NCI-H1105 treated with DMSO at 0.1 percent for 48 hours (cell line): ENCODE measurements at regions not wholly inside any gene's neighbourhood (a gene's known extent, or its start where the extent isn't known, plus 50 kb on each side); places are given as distances from the start of the nearest gene placed in this dataset.
"Not testable (repeated sequence)": the region's sequence is repeated elsewhere in the genome, so short reads cannot be mapped to it uniquely, and the experiment has no call there.

ENCODE experiments used
- DNase-seq: peaks from one replicate; lab custom pipeline; 2025; lab: John Stamatoyannopoulos, UW

DNA sequence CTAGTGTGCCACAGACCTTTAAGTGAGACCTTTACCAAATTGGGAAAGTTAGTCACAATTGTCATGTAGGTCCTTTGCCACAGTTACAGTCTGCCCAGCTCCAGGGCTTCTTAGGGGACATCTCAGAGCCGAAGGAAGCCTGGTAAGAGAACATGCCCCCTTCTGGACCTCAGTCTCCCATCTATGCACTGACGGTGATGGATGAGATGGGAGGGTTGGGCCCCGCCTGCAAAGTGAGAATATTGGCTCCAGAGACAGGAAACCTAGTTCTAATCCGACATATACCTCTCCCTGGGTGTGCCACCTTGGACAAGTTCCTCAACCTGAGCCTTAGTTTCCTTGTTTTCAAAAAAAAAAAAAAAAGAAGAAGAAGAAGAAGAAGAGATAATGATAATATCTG is 85.1 kb upstream of the NAV2 start:
- DNase-seq = no peak

GRCh38 chr11:19625438-19625837 is 87.2 kb upstream of the NAV2 start:
- no peak for DNase-seq

GRCh38 chr11:19617696-19618523 is 94.7 kb upstream of the NAV2 start:
- no peak for DNase-seq

DNA sequence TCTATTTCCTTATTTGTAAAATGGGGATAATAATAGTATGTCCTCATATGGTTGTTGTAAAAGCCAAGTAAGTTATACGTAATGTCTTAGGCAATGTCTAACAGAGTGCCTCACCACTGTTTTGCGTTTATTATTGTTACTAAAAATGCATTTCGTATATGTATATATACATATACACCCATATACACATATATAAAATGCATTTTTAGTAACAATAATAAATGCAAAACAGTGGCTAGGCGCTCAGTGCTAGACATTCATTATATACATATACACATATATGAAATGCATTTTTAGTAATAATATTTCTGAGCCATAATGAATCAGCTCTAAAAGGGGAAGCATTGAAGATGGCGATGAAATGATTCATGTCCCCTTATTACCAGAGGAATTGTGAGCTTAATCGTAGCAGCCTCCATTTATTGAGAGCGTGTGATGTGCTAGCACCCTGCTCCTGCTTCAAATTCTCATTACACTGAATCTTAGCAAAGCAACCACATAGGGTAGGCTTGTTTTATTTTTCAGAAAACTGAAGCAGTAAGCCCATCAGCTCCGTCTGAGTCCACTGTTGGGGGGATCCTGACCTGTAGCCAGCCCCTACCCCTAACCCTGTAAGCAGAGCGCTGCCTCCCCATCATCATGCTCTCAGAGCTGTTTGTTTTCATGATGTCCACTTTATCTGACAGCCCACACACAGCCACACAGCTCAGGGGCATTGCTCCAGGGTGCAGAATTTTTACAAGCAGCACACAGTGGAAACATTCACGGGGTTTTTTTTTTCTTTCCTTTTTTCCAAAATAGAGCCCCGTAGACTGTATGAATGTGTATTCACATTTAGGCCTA is 97.1 kb upstream of the NAV2 start:
- DNase-seq = no peak

DNA sequence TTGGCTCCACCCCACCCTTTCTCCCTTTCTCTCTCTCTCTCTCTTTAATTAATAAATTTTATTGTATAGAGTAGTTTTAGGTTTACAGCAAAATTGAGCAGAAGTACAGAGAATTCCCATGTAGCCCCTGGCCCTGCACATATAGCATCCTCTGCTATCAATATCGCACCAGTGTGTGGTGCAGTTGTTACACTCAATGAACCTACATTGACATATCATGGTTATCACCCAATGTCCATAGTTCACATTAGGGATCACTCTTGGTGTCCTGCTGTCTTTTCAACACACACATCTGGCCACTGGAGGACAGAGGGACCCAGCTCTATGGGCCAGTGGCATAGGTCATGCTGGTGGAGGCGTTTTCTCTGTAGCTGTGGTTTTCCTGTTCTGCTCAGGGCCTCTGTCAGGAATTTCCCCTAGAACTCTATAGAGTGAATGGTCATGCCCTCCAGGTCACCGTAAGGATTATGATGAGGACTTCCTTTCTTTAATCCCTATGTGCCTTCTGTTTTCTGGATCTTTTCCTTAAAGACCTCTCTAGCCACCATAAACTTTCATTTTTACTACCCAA is 98.2 kb upstream of the NAV2 start:
- no peak for DNase-seq

DNA sequence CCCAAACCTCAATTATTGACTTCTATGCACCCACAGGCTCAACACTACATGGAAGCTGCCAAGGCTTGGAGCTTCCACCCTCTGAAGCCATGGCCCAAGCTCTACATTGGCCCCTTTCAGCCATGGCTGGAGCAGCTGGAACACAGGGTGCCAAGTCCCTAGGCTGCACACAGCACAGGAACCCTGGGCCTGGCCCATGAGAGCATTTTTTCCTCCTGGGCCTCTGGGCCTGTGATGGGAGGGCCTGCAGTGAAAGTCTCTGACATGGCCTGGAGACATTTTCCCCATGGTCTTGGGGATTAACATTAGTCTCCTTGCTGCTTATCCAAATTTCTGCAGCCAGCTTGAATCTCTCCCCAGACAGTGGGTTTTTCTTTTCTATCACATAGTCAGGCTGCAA is 100.6 kb upstream of the NAV2 start:
- DNase-seq = not testable (repeated sequence)

- no peak for DNase-seq
These were observed 104.8 kb upstream of the NAV2 start for GRCh38 chr11:19607656-19608360.

- DNase-seq = no peak
These were observed 105.6 kb upstream of the NAV2 start for GRCh38 chr11:19606856-19607655.

DNA sequence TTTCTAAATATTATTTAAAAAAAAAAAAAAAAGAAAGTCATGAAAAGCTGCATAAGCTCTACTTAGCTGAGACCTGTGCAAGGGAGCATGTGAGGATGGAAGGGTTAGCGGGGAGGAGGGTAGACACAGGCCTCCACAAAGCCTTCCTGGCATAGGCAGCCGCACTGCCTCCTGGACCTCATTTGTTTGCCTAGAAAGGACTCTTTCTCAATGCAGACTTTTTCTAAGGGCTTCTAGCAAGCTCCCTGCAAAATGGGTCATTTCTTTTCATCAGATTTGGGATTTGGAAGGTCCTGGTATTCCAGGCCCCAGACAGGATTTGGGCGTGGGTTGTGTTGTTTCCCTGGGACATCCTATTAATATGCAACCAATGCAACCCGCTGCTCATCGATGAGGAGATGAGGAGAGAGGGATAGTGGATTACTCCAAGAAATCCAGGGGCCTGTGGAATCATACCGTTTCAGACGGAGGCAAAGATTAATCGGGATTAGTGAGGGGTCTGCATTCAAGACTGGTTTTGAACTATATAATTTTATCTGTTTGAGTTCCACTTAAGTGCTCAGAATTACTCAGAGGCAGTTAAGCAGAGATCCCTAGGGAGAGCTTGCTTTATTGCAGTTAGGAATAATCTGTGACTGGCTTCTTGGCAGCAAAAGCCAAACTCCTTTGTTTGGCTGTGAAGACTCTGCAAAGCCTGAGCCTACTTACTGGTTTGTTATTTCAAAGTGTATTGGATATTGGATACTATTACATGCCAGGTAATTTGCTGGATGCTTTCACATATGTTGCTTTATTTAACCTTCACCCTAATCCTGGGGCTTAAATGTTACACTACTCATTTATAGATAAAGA is 106.9 kb upstream of the NAV2 start:
- no peak for DNase-seq

GRCh38 chr11:19604679-19605375 is 107.8 kb upstream of the NAV2 start:
- no peak for DNase-seq

DNA sequence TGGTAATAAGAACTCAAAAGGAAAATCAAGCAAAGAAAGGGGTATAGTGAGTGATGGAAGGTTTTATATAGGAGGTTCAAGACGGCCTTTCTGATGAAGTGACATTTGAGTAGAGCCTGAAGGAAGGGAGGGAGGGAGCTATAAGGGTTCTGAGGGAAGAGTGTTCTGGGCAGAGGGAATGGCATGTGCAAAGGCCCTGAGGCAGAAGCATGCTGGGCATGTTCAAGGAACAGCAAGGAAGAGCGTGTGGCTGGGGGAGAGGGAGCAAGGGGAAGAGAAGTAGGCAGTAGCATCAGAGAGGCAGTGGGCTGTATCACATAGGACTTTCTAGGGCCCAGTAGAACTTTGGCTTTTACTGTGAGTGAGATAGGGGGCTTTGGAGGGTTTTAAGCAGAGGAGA is 108.9 kb upstream of the NAV2 start:
- DNase-seq = no peak

DNA sequence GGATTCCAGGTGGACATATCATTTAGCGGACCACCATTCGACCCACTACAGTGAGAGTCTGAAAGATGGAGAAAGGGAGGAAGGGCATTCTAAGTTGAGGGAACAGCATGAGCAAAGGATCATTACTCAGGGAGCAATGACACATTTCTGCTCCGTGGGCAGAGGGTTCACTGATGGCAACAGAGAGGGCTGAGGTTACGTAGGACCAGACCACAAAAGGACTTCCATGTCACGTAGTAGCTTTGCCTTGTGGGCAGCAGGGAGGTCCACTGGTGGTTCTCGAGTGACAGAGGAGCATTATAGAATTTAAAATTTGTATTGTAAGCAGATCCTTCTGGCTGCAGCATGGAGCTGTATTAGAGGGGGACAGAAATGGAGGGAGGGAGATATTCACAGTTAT is 109.7 kb upstream of the NAV2 start:
- no peak for DNase-seq

DNA sequence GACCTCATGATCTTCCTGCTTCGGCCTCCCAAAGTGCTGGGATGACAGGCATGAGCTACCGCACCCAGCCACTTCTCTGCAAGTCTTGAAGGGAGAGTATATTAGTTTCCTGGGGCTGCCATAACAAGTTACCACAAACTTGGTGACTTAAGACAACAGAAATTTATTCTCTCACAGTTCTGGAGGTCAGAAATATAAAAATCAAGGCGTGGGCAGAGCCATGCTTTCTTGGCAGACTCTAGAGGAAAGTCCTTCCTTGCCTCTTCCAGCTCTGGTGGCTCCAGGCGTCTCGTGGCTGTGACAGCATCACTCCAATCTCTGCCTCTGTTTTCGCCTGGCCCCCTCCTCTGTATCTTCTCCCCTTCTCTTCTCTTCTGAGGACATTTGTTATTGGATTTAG is 110.2 kb upstream of the NAV2 start:
- no peak for DNase-seq

GRCh38 chr11:19601235-19601634 is 111.4 kb upstream of the NAV2 start:
- no peak for DNase-seq

GRCh38 chr11:19599681-19600080 is 113.0 kb upstream of the NAV2 start:
- no peak for DNase-seq

DNA sequence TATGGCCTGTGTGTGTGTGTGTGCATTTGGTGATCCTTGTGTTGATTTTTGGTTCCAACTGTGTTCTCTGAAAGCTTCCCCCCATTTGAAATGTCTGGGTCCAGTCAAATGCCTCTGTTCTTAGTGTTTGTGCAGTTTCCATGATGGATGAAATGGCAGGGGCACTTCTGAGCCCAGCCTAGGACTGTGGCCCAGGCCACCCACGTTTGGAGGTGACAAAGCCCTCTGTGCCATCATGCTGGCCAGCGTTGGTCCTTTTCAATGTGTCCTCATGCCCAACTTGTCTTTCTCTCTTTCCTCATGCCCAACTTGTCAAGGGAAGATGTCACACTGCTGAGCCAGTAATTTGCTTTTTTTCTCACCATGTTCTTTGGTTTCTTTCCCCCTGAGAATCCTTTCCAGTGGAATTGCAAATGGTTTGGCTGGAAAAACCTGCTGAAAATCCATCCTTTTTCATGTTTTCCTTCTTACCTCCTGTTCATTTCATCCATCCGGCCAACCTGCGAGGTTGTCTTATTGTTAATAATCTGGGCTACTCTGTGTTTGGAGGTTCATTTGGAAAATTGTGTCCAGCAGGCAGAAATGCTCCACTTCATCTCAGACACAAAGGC is 113.7 kb upstream of the NAV2 start:
- DNase-seq = no peak

DNA sequence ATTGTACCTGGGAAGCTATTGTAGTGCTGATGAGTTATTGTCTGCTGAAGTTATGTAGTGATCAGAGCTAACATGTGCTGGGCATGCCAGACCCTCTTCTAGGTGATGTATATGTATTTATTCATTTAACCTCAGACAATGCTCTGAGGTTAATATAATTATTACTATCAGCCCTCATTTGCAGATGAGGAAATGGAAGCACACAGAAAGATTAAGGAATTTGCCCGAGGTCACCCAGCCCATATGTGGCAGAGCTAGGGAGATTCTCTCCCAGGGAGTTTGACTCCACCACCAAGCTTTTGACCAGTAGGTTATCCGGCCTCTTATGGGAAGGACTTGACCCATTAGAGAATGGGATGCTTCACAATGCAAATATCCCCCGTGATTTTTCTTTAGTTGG is 114.2 kb upstream of the NAV2 start:
- no peak for DNase-seq

DNA sequence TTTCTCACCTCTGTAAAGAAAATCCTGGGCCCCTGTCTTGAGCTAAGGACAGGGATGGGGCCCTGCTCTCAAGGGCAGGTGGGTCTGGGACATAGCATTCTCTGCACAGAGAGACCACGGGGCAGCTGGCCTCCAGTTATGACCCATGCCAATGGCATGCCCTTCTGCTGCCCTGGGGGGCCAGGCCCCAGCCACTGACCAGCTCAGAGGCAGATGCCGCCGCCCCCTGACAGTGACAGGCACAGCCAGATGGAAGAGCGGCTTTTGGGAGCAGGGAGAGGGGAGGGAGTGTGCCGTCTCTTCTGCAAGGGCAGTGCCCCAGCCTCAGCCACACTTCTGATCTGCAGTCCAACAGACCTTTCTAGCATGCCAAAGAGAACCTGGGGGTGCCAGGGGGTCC is 114.8 kb upstream of the NAV2 start:
- DNase-seq = no peak

- DNase-seq = no peak
These were observed 115.4 kb upstream of the NAV2 start for GRCh38 chr11:19597206-19597605.
